Muscle layer of duodenum (tissue), 2 donors: ENCODE measurements at regions not wholly inside any gene's neighbourhood (a gene's known extent, or its start where the extent isn't known, plus 50 kb on each side); places are given as distances from the start of the nearest gene placed in this dataset.

Experiments used
- H3K27ac ChIP-seq: one replicate; pipeline ENCODE4 v1.7.0; 2013; ENCODE audit warnings: mild to moderate bottlenecking, low read length
- H3K27me3 ChIP-seq: one replicate; pipeline ENCODE4 v1.7.0; 2013; ENCODE audit warnings: low read depth, mild to moderate bottlenecking, control low read depth, low read length
- H3K36me3 ChIP-seq, 2 donors: one replicate each; pipeline ENCODE4 v1.7.0; 2013; ENCODE audit warnings: low read length in 2 of 2, control low read depth in 1 of 2, mild to moderate bottlenecking in 1 of 2; ENCODE audit not compliant: insufficient read depth in 2 of 2, control insufficient read depth in 1 of 2
- H3K4me1 ChIP-seq, 2 donors: one replicate each; pipeline ENCODE4 v1.7.0; 2013; ENCODE audit warnings: low read length in 2 of 2, mild to moderate bottlenecking in 2 of 2, control low read depth in 1 of 2, moderate library complexity in 1 of 2; ENCODE audit not compliant: insufficient read depth in 2 of 2, control insufficient read depth in 1 of 2
- H3K4me3 ChIP-seq, 2 donors: one replicate each; pipeline ENCODE4 v1.7.0; 2013; ENCODE audit warnings: low read length in 2 of 2, low read depth in 1 of 2, mild to moderate bottlenecking in 1 of 2
- H3K9me3 ChIP-seq, 2 donors: one replicate each; pipeline ENCODE4 v1.7.0; 2013; ENCODE audit warnings: low read length in 2 of 2, control low read depth in 1 of 2, mild to moderate bottlenecking in 1 of 2; ENCODE audit not compliant: control insufficient read depth in 1 of 2
- donor health status: healthy.

- Histone ChIP-seq H3K36me3 (no peaks in the 10 kb centered on the region), H3K9me3 (no peaks in the 10 kb centered on the region), H3K4me3 (no peak overlapping the region), H3K27ac (no peak overlapping the region), H3K4me1 (no peaks in the 10 kb centered on the region), H3K27me3 (no peaks in the 10 kb centered on the region)
Observed at GRCh38 chr2:191516260-191516659, 161.7 kb upstream of the NABP1 start.

GRCh38 chr2:191521608-191522208 lies 156.2 kb upstream of the NABP1 start:
- H3K27me3 ChIP-seq, result no peaks in the 10 kb centered on the region
- H3K4me1 ChIP-seq, result no peaks in the 10 kb centered on the region
- no peaks in the 10 kb centered on the region for H3K9me3 ChIP-seq
- no peaks in the 10 kb centered on the region for H3K36me3 ChIP-seq
- no peak overlapping the region for H3K27ac ChIP-seq
- H3K4me3 ChIP-seq, result no peak overlapping the region

- Histone ChIP-seq H3K9me3 (no peaks in the 10 kb centered on the region), H3K27ac (no peak overlapping the region), H3K4me3 (no peak overlapping the region), H3K36me3 (no peaks in the 10 kb centered on the region), H3K27me3 (no peaks in the 10 kb centered on the region), H3K4me1 (no peaks in the 10 kb centered on the region)
Observed at GRCh38 chr2:191522478-191523120, 155.3 kb upstream of the NABP1 start.

GRCh38 chr2:191526091-191526490 lies 151.8 kb upstream of the NABP1 start:
- Histone ChIP-seq H3K27ac (no peak overlapping the region), H3K4me1 (no peaks in the 10 kb centered on the region), H3K36me3 (no peaks in the 10 kb centered on the region), H3K9me3 (no peaks in the 10 kb centered on the region), H3K27me3 (no peaks in the 10 kb centered on the region), H3K4me3 (no peak overlapping the region)

- H3K36me3 ChIP-seq, result no peaks in the 10 kb centered on the region
- no peak overlapping the region for H3K27ac ChIP-seq
- no peaks in the 10 kb centered on the region for H3K9me3 ChIP-seq
- no peaks in the 10 kb centered on the region for H3K4me1 ChIP-seq
- H3K4me3 ChIP-seq, result no peak overlapping the region
- H3K27me3 ChIP-seq, result no peaks in the 10 kb centered on the region
Observed at GRCh38 chr2:191526536-191526935, 151.4 kb upstream of the NABP1 start.

GRCh38 chr2:191526953-191527556 lies 150.9 kb upstream of the NABP1 start:
- Histone ChIP-seq H3K4me3 (no peak overlapping the region), H3K27ac (no peak overlapping the region), H3K27me3 (no peaks in the 10 kb centered on the region), H3K9me3 (no peaks in the 10 kb centered on the region), H3K36me3 (no peaks in the 10 kb centered on the region), H3K4me1 (no peaks in the 10 kb centered on the region)

- Histone ChIP-seq H3K27me3 (no peaks in the 10 kb centered on the region), H3K27ac (no peak overlapping the region), H3K4me3 (no peak overlapping the region), H3K9me3 (no peaks in the 10 kb centered on the region), H3K4me1 (no peaks in the 10 kb centered on the region), H3K36me3 (no peaks in the 10 kb centered on the region)
Observed at GRCh38 chr2:191530618-191531017, 147.3 kb upstream of the NABP1 start.

GRCh38 chr2:191533693-191534180 lies 144.2 kb upstream of the NABP1 start:
- H3K36me3 ChIP-seq, result no peaks in the 10 kb centered on the region
- no peaks in the 10 kb centered on the region for H3K4me1 ChIP-seq
- H3K27me3 ChIP-seq, result no peaks in the 10 kb centered on the region
- no peak overlapping the region for H3K4me3 ChIP-seq
- no peaks in the 10 kb centered on the region for H3K9me3 ChIP-seq
- no peak overlapping the region for H3K27ac ChIP-seq

GRCh38 chr2:191537921-191538320 lies 140.0 kb upstream of the NABP1 start:
- no peaks in the 10 kb centered on the region for H3K4me1 ChIP-seq
- H3K9me3 ChIP-seq, result no peaks in the 10 kb centered on the region
- no peaks in the 10 kb centered on the region for H3K36me3 ChIP-seq
- H3K27me3 ChIP-seq, result no peaks in the 10 kb centered on the region
- H3K27ac ChIP-seq, result no peak overlapping the region
- H3K4me3 ChIP-seq, result no peak overlapping the region

- Histone ChIP-seq H3K4me3 (no peak overlapping the region), H3K9me3 (no peaks in the 10 kb centered on the region)
Observed at GRCh38 chr2:191538334-191538903, 139.5 kb upstream of the NABP1 start.

GRCh38 chr2:191539068-191539467 lies 138.9 kb upstream of the NABP1 start:
- Histone ChIP-seq H3K36me3 (no peaks in the 10 kb centered on the region), H3K4me1 (no peaks in the 10 kb centered on the region), H3K27ac (no peak overlapping the region), H3K27me3 (no peaks in the 10 kb centered on the region), H3K9me3 (no peaks in the 10 kb centered on the region), H3K4me3 (no peak overlapping the region)

More at GRCh38 chr2:191538334-191538903, 139.5 kb upstream of the NABP1 start:
- Histone ChIP-seq H3K27ac (no peak overlapping the region), H3K36me3 (no peaks in the 10 kb centered on the region), H3K27me3 (no peaks in the 10 kb centered on the region), H3K4me1 (no peaks in the 10 kb centered on the region)
